ENCODE measurements at regions not wholly inside any gene's neighbourhood (a gene's known extent, or its start where the extent isn't known, plus 50 kb on each side); places are given as distances from the start of the nearest gene placed in this dataset.

GRCh38 chr13:24073657-24074056 is 86.9 kb upstream of the SPATA13 start:
- Histone ChIP-seq H3K4me2 (no peak overlapping the region), H3K27me3 (no peaks in the 10 kb centered on the region), H3K27ac (no peak overlapping the region), H3K4me1 (peaks cover 14% of the 10 kb centered on the region), H3K4me3 (no peak overlapping the region), H4K20me1 (no peaks in the 10 kb centered on the region), H3K9ac (no peak overlapping the region), H3K36me3 (no peaks in the 10 kb centered on the region), H3K9me3 (peaks cover 10% of the 10 kb centered on the region)
- TF ChIP-seq Cebpa-rat (IDR thresholded peaks at IDR 0.05): no peak

DNA sequence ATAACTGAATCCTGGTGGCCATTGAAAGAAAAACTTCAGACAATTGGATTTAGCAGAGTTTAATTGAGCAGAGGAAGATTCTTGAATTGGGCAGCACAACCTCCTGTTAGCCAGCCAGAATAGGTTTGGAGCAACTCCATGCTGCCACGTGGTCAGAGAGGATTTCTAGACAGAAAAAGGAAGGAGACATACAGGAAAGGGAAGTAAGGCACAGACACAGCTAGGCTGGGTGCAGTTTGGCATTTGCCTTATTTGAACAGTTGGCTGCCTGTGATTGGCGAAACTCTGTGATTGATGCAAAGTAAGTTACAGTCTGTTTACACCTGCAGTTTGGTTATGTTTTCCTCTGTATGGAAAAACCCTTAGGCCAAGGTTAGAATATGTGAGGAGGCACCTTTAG is 85.8 kb upstream of the SPATA13 start:
- peaks cover 10% of the 10 kb centered on the region for H3K9me3 ChIP-seq
- peak overlapping the region; percentile 37 for H3K4me2 ChIP-seq
- peaks cover 14% of the 10 kb centered on the region for H3K4me1 ChIP-seq
- no peaks in the 10 kb centered on the region for H3K36me3 ChIP-seq
- no peak for TF ChIP-seq Cebpa-rat (IDR thresholded peaks at IDR 0.05)
- H3K27me3 ChIP-seq: no peaks in the 10 kb centered on the region
- H3K27ac ChIP-seq: no peak overlapping the region
- H4K20me1 ChIP-seq: no peaks in the 10 kb centered on the region
- no peak overlapping the region for H3K4me3 ChIP-seq
- H3K9ac ChIP-seq: no peak overlapping the region

DNA sequence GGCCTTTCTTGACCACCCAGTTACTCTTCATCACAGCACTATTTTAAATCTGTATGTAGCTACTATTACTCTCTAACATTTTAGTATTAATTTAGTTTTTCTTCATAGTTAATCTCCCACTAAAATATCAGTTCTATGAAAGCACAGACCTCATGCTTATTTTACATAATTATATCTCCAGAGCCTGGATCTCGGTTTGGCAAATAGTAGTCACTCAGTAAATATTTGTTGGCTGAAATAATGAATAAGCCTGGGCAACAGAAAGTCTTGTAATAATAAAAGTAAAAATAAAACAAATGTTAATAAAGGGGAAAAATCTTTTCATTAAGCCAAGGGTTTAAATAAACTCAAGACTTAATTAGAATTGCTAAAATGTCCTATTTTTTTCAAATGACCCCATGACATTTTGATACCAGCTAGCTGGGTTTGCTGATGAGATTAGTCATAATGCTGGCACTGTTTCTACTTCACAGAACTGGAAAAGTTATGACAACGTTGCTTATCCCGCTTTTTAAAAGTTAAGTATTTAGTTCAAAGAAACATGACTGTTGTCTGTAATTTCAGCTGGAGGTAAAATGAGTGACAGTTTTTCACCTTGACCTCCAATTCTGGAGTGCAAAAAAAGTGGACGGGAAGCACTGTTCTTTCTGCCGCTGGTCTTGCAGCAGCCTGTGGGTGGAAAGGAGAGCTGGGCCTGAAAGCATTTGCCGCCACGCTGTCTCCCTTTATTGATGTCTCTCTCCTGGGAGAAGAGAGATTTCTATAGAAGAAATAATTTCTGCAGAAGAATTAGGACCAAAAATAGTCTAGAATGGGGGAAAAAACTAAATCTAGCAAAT is 85.2 kb upstream of the SPATA13 start:
- no peak overlapping the region for H3K9ac ChIP-seq
- peak overlapping the region; percentile 37 for H3K4me2 ChIP-seq
- no peaks in the 10 kb centered on the region for H3K27me3 ChIP-seq
- H3K36me3 ChIP-seq: no peaks in the 10 kb centered on the region
- H4K20me1 ChIP-seq: no peaks in the 10 kb centered on the region
- H3K4me3 ChIP-seq: no peak overlapping the region
- H3K9me3 ChIP-seq: peaks cover 10% of the 10 kb centered on the region
- no peak overlapping the region for H3K27ac ChIP-seq
- H3K4me1 ChIP-seq: peaks cover 14% of the 10 kb centered on the region
- no peak for TF ChIP-seq Cebpa-rat (IDR thresholded peaks at IDR 0.05)

DNA sequence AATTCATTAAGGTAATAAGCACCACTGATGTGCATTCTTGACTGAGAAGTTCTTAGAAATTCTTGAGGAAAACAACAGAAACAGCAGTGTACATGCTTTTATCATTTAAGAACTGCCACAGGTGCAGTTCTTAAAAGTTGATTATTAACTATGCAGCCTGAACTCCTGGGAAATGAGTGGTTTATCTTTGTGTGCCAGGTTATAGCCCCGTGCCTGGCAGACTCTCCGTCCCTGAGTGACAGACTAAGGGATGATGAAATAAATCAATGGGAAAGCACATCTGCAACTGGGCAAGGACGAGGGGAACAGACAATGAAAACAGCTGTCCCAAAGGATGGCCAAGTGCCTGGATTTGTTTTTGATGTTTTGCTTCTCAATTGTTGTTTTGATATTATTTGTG is 84.4 kb upstream of the SPATA13 start:
- peaks cover 14% of the 10 kb centered on the region for H3K4me1 ChIP-seq
- H3K27ac ChIP-seq: no peak overlapping the region
- no peak overlapping the region for H3K9ac ChIP-seq
- peaks cover 10% of the 10 kb centered on the region for H3K9me3 ChIP-seq
- TF ChIP-seq Cebpa-rat (IDR thresholded peaks at IDR 0.05): no peak
- no peaks in the 10 kb centered on the region for H3K27me3 ChIP-seq
- no peak overlapping the region for H3K4me3 ChIP-seq
- H4K20me1 ChIP-seq: no peaks in the 10 kb centered on the region
- no peaks in the 10 kb centered on the region for H3K36me3 ChIP-seq
- H3K4me2 ChIP-seq: peak overlapping the region; percentile 22; the same call in 1 of the 2 replicates

DNA sequence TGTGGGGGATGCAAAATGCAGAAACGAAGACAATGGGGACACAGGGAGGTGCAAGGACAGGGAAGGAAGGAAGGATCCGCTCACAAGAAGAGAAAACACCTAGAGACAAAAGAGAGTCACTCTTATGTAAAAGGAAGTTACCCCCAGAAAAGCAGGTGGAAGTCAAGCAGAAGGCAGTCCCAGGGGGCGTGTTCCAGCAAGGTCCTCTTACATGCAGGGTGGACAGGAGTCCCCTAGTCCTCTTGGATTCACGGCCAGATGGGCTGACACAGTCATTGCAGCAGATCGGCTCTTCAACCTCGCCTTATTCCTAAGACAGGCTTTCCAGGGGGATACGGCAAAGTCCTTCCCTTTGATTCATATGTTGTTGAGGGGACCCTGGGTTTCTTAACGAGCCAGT is 83.9 kb upstream of the SPATA13 start:
- H3K9me3 ChIP-seq: peaks cover 10% of the 10 kb centered on the region
- H3K27me3 ChIP-seq: no peaks in the 10 kb centered on the region
- no peak for TF ChIP-seq Cebpa-rat (IDR thresholded peaks at IDR 0.05)
- H3K36me3 ChIP-seq: no peaks in the 10 kb centered on the region
- no peak overlapping the region for H3K9ac ChIP-seq
- H3K4me1 ChIP-seq: peaks cover 14% of the 10 kb centered on the region
- H3K27ac ChIP-seq: no peak overlapping the region
- H3K4me2 ChIP-seq: peak overlapping the region; percentile 22; the same call in 1 of the 2 replicates
- H4K20me1 ChIP-seq: no peaks in the 10 kb centered on the region
- H3K4me3 ChIP-seq: no peak overlapping the region

DNA sequence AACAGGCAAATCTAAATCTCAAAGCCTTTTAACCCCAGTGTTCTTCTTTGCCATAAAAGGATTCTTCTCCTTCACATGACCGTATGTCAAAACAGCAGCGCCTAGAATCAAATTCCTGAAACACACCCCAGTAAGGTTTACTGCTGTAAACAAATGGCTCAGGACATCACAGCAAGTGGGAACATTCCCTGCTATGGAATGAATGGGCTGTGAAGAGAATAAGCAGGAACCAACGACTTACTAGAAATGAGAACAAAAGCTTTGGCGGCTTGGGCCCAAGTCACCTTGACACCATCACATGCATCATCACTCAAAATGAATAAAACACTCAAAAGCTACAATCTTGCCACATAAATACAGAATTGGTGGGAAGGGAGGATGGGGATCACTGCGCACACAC is 80.4 kb upstream of the SPATA13 start:
- no peak for TF ChIP-seq Cebpa-rat (IDR thresholded peaks at IDR 0.05)
- H3K9ac ChIP-seq: no peak overlapping the region

DNA sequence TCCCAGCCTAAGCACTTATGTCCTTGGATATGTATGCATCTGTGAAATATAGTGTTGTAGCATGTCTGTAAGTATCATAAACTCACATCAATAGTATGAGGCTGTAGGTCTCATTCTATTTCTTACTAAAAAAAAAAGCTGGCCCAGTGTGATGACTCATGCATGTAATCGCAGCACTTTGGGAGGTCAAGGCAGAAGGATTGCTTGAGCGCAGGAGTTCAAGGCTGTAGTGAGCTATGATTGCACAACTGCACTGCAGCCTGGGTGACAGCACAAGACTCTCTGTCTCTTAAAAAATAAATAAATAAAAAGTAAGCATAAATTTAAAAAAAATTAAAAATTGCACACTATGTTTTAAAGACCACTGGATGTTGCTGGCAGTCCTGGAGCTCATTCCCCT is 79.1 kb upstream of the SPATA13 start:
- Histone ChIP-seq H3K9ac (no peak overlapping the region), H4K20me1 (no peaks in the 10 kb centered on the region), H3K36me3 (no peaks in the 10 kb centered on the region), H3K4me1 (peaks cover 4% of the 10 kb centered on the region), H3K4me2 (no peak overlapping the region), H3K9me3 (no peaks in the 10 kb centered on the region), H3K27me3 (no peaks in the 10 kb centered on the region), H3K27ac (no peak overlapping the region), H3K4me3 (no peak overlapping the region)
- TF ChIP-seq Cebpa-rat (IDR thresholded peaks at IDR 0.05): no peak

More for the DNA sequence above, 80.4 kb upstream of the SPATA13 start:
- no peaks in the 10 kb centered on the region for H4K20me1 ChIP-seq
- H3K27me3 ChIP-seq: no peaks in the 10 kb centered on the region
- no peaks in the 10 kb centered on the region for H3K9me3 ChIP-seq
- H3K36me3 ChIP-seq: no peaks in the 10 kb centered on the region
- no peak overlapping the region for H3K27ac ChIP-seq
- no peak overlapping the region for H3K4me2 ChIP-seq
- peaks cover 8% of the 10 kb centered on the region for H3K4me1 ChIP-seq
- H3K4me3 ChIP-seq: no peak overlapping the region

- Histone ChIP-seq H3K4me2 (no peak overlapping the region), H3K36me3 (no peaks in the 10 kb centered on the region), H3K9me3 (no peaks in the 10 kb centered on the region), H4K20me1 (no peaks in the 10 kb centered on the region), H3K27ac (no peak overlapping the region), H3K27me3 (no peaks in the 10 kb centered on the region), H3K4me3 (no peak overlapping the region), H3K4me1 (no peaks in the 10 kb centered on the region), H3K9ac (no peak overlapping the region)
- TF ChIP-seq Cebpa-rat (IDR thresholded peaks at IDR 0.05): no peak
Observed at GRCh38 chr13:24083141-24083540, 77.4 kb upstream of the SPATA13 start.

GRCh38 chr13:24083722-24084421 is 76.6 kb upstream of the SPATA13 start:
- Histone ChIP-seq H3K9me3 (no peaks in the 10 kb centered on the region), H3K4me3 (no peak overlapping the region), H3K4me1 (no peaks in the 10 kb centered on the region), H3K4me2 (no peak overlapping the region), H4K20me1 (no peaks in the 10 kb centered on the region), H3K36me3 (no peaks in the 10 kb centered on the region), H3K27ac (no peak overlapping the region), H3K27me3 (no peaks in the 10 kb centered on the region), H3K9ac (no peak overlapping the region)
- no peak for TF ChIP-seq Cebpa-rat (IDR thresholded peaks at IDR 0.05)

DNA sequence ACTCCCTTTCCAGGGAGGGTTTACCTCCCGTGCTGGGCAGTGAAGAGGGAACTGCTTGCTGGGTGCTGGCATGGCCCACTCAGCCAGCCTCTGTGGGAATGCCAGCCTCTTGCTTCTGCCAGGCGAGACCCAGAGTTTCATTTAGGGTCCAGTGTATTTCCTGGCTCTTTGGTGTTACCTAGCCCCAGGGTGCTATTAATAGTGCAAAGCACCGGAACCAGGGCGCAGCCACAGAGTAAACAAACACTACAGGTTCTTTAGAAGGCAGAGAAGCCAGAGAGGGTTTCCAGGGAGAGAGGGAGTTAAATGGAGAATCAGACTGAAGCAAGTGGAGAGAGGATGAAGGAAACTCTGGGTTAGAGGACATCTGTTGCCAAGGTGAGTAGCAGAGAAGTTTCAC is 74.9 kb upstream of the SPATA13 start:
- Histone ChIP-seq H3K4me2 (no peak overlapping the region), H3K4me1 (no peaks in the 10 kb centered on the region), H3K36me3 (no peaks in the 10 kb centered on the region), H3K27ac (no peak overlapping the region), H3K9ac (no peak overlapping the region), H3K9me3 (no peaks in the 10 kb centered on the region), H3K27me3 (no peaks in the 10 kb centered on the region), H4K20me1 (no peaks in the 10 kb centered on the region), H3K4me3 (no peak overlapping the region)
- TF ChIP-seq Cebpa-rat (IDR thresholded peaks at IDR 0.05): no peak

Data from BLaER1 (cell line).